ENCODE measurements at regions not wholly inside any gene's neighbourhood (a gene's known extent, or its start where the extent isn't known, plus 50 kb on each side); places are given as distances from the start of the nearest gene placed in this dataset.
"Not testable (repeated sequence)": the region's sequence is repeated elsewhere in the genome, so short reads cannot be mapped to it uniquely, and the experiment has no call there.

- intact Hi-C loops (cut with DNase I) = no loop called here
- no peak for DNase-seq (ENCODE audit: low spot score)
These were observed 182.0 kb upstream of the PAQR3 start for GRCh38 chr4:79121223-79121622.

DNA sequence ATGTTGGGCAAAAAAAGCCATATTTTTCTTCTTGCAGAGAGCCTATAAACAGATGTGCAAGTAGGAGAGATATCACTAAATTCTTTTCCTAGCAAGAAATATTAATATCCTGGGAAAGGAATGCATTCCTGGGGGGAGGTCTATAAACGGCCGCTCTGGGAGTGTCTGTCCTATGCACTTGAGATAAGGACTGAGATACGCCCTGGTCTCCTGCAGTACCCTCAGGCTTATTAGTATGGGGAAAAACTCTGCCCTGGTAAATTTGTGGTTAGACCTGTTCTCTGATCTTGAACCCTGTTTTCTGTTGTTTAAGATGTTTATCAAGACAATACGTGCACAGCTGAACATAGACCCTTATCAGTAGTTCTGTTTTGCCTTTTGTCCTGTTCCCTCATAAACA lies 177.8 kb upstream of the PAQR3 start:
- intact Hi-C loops (cut with DNase I); DNase-seq (ENCODE audit: low spot score): not testable (repeated sequence)

GRCh38 chr4:79107014-79107413 lies 167.8 kb upstream of the PAQR3 start:
- intact Hi-C loops (cut with DNase I) = no loop called here
- DNase-seq (ENCODE audit: low spot score) = no peak

DNA sequence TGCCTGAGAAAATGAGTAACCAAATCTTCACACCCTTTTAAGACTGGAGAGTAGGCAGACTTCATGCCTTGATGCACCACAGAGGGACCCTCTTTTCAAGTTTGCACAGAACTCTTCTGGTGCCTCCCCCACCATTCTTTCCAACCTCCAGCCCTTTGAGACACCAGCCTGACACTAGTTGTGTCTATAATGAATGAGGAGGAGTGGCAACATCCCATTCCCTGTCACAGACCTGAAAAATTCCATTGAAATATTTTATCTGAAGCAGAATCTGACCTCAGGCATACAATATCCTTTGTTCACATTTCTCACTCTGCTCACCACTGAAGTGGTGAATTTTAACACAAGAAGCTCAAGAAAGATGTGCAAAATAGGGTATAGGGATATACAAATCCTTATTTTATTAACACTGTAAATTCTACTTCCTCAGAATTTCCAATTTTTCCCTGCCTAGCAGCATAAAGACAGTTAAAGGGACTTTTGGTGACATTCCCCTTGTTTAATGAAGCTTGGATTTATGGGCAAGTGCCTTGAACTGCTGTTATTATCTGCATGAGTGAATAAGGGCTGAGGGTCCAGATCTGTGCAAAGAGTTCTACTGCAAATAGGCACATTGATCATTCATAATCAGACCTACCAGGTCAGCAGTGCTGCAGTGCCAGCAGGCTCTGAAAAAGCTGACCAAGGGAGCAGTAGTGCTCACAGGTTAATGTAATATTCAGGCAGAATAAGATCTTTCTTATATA lies 149.9 kb upstream of the PAQR3 start:
- DNase-seq (ENCODE audit: low spot score) = no peak

GRCh38 chr4:79087071-79087470 lies 147.8 kb upstream of the PAQR3 start:
- intact Hi-C loops (cut with DNase I) = no loop called here
- no peak for DNase-seq (ENCODE audit: low spot score)

More for the DNA sequence above, 149.9 kb upstream of the PAQR3 start:
- intact Hi-C loops (cut with DNase I) = no loop called here

DNA sequence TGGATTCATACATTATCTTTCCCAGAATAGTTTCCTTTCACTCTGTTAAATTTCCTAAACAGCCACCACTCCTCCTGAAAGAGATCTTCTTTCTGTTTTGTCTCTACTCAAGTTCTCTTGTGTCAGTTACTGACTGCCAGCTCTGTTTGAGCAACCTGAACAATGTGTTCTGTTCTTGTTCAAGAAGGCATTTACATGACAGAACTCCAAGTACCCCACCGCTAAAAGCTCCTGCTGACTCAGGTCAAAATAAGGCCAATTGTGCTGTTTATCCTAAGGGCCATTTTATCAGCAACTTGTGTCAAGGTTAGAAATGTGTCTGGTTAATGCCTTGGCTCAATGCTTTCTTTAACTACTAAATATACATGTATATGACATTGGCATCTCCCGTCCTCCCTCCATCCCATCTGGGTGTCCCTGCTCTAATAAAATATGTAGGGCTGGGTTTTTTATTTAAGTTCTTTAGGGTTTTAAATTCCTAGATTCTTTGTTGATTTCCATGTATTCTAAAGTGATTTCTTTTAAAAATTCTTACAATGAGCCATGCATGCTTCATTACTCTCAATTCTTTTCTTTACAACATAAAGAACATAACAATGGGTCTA lies 144.3 kb upstream of the PAQR3 start:
- intact Hi-C loops (cut with DNase I) = no loop called here

DNA sequence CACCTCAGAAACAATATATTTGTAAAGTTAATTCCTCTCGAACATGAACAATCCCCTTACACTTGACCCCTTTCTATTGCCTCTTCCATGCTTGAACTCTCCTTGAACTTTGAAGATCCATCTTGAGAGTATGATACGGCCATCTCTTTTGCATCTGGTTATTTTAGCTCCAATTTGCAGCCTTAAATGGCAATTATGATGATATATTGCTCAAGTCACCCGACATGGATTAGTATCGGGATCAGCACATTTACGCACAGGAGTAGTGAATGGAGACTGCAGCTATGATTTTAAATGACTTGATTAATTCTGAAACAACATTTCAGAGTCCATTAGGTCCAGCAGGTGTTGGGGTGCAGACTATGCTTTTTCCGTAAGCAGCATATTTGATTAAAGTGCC lies 143.8 kb upstream of the PAQR3 start:
- no peak for DNase-seq (ENCODE audit: low spot score)
- intact Hi-C loops (cut with DNase I) = no loop called here

More for the DNA sequence above, 144.3 kb upstream of the PAQR3 start:
- DNase-seq (ENCODE audit: low spot score) = no peak

GRCh38 chr4:79081973-79082372 lies 142.7 kb upstream of the PAQR3 start:
- no peak for DNase-seq (ENCODE audit: low spot score)
- intact Hi-C loops (cut with DNase I) = no loop called here

GRCh38 chr4:79078339-79078738 lies 139.1 kb upstream of the PAQR3 start:
- intact Hi-C loops (cut with DNase I) = no loop called here
- DNase-seq (ENCODE audit: low spot score) = no peak

DNA sequence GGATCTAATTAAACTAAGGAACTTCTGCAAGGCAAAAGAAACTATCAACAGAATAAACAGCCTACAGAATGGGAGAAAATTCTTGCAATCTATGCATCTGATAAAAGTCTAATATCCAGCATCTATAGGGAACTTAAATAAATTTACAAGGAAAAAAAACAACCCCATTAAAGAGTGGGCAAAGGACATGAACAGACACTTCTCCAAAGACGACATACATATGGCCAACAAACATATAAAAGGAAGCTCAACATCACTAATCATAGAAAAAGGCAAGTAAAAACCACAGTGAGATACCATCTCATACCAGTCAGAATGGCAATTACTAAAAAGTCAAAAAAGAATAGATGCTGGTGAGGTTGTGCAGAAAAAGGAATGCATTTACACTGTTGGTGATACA lies 134.8 kb upstream of the PAQR3 start:
- intact Hi-C loops (cut with DNase I) = no loop called here
- DNase-seq (ENCODE audit: low spot score) = no peak

DNA sequence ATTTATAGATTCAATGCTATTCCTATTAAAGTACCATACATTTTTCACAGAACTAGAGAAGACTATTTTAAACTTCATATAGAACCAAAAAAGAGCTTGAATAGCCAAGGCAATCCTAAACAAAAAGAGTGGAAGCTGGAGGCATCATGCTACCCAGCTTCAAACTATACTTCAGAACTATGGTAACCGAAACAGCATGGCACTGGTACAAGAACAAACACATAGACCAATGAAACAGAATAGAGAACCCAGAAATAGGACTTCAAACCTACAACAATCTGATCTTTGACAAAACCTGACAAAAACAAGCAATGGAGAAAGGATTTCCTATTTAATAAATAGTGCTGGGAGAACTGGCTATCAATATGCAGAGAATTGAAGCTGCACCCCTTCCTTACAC lies 134.2 kb upstream of the PAQR3 start:
- no peak for DNase-seq (ENCODE audit: low spot score)
- intact Hi-C loops (cut with DNase I) = no loop called here

GRCh38 chr4:79065262-79065661 lies 126.0 kb upstream of the PAQR3 start:
- no peak for DNase-seq (ENCODE audit: low spot score)
- intact Hi-C loops (cut with DNase I) = no loop called here

DNA sequence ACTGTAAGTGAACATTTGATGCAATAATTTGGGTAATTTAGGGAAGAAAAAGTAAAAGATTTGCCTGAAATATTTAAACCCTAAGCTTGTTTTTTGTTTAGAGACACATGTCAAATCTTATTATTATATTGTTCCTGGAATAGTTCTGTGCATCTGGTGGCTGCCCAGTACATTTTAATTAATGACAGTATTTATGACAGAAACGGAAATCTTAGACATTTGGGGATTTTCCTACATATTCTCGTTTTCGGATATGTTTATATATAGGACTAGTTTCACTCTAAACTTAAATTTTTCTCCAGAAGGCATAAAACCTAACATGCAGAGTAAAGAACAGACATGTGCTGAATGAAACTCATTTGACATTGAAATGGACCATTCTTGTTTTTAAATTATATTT lies 125.6 kb upstream of the PAQR3 start:
- intact Hi-C loops (cut with DNase I) = no loop called here
- no peak for DNase-seq (ENCODE audit: low spot score)

DNA sequence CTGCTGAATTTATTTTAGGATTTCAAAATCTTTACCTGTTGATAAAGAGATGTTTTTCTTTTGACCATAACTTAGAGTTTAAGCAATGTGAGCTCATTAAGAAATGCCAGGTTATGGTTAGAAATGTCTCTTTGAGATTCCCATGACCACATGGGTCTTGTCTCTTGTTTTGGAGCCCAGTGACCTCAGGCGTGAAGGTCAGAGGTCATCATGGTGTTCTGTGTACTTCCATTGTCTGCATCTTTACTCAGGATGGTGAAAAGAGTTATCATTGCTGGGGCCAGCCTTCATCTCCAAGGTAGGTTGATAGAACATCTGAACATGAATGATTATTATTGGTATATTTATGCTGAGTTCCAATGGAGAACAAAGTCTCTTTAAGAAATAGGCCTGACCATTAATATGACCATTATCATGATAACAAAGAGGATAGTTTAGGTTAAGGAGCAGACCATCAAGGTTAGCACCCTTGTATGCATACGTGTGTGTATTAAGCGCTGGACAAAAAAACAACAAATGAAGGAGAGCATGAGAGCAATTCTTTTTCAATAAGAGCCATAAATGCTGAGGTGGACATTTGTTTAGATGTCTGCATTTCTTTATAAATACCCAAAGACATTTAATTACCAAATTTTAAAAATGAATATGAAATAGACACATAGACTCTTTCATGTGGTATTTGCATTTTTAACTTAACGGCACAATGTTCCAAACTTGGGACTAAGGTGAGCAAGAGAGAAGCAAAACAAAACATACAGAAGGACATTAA lies 120.6 kb upstream of the PAQR3 start:
- intact Hi-C loops (cut with DNase I) = no loop called here

DNA sequence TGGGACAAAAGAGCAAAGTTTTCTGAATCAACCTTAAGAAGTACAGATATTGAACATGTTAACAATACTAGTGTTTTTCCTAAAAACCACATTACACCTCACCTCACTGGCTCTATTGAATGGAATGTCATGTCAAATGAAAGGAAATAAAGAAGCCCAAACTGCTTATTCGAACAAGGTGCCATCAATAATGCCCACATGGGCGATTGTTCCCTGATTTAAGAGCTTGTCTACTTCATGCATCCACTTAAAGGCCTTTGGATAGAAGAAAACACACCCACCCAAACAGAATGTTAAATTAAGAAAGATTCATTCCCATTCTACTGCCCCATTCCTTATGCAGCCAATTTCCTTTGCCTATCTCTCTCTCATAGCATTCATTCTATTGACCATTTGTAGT lies 118.5 kb upstream of the PAQR3 start:
- DNase-seq (ENCODE audit: low spot score) = no peak
- intact Hi-C loops (cut with DNase I) = no loop called here

More for the DNA sequence above, 120.6 kb upstream of the PAQR3 start:
- DNase-seq (ENCODE audit: low spot score) = no peak

DNA sequence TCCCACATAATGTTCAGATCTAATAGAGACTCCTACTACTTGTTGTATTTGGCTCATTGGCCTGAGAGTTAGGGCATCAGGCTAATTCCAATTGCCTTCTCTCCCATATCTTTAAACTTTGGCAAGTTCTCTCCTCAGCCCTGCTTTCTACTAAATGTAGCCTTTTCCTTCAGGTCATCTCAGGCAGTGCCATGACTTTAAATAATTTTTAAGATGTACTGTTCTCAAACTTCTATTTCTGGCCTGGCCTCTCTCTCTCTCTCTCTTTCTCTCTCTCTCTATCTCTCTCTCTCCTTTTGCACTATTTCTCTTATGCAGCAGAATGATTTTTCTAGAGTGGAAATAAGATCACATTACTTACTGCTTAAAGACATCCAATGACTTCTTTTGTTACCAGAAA lies 114.5 kb upstream of the PAQR3 start:
- no peak for DNase-seq (ENCODE audit: low spot score)
- intact Hi-C loops (cut with DNase I) = no loop called here

DNA sequence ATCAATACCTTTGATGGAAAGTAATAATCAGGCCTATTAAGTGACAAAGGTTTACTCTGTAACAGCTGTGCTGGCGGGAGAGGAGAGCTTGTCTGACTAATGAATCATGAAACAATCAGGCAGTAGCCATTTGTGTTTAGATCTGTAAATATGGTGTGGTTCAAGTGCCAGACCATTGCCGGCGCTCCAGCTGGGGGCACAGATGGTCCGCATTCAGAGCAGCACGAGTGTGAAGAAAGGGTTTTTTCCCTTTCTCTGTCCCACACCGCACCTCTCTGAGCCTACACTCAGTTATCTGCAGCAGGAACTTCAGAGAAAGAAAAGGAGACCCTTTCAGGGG lies 111.3 kb upstream of the PAQR3 start:
- DNase-seq (ENCODE audit: low spot score) = no peak
- intact Hi-C loops (cut with DNase I) = no loop called here

GRCh38 chr4:79049840-79050540 lies 110.8 kb upstream of the PAQR3 start:
- intact Hi-C loops (cut with DNase I) = no loop called here
- DNase-seq (ENCODE audit: low spot score) = no peak

DNA sequence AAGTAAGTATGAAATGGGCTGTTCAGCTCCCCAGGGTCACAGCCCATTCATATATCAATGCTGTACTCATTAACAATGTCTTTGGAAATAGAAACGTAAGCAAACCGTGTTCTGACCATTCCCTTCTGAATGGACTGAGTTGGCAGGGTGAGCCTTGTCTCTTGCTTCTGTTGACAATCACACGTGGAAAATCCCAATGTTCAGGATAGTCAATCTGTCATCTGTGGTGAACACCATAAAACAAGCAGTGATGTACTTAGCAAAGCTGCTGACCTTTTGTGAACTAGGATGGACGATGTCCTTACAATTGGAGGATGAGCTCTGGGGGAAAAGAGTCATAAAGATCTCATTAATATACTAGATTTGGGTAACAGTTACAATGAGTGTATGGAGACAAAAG lies 109.6 kb upstream of the PAQR3 start:
- intact Hi-C loops (cut with DNase I) = no loop called here
- DNase-seq (ENCODE audit: low spot score) = no peak

GRCh38 chr4:79047316-79047715 lies 108.1 kb upstream of the PAQR3 start:
- intact Hi-C loops (cut with DNase I) = no loop called here
- no peak for DNase-seq (ENCODE audit: low spot score)

All from cardiac septum (tissue), 1 donor.